GM23338 (cell line): ENCODE measurements at regions not wholly inside any gene's neighbourhood (a gene's known extent, or its start where the extent isn't known, plus 50 kb on each side); places are given as distances from the start of the nearest gene placed in this dataset.

ENCODE experiments used
- ATAC-seq: fragments of 200-7000 bp; cut with Tn5 transposase; 3 replicates; pipeline ENCODE4 v1.9.1; 2020
- DNase-seq: peaks from one replicate; pipeline ENCODE4 v3.0.0-alpha.2; 2015; ENCODE audit warnings: low spot score
- H2AFZ ChIP-seq: fragments of 200-600 bp; sonication (generic); 2 replicates; pipeline ENCODE4 v1.8.0; 2016; ENCODE audit warnings: antibody characterized with exemption, mild to moderate bottlenecking, moderate library complexity
- H3F3A ChIP-seq: fragments of 200-600 bp; sonication (generic); replicated peaks from 2 replicates; pipeline ENCODE4 v1.8.0; 2017; ENCODE audit warnings: antibody characterized with exemption, mixed run types, low read depth
- H3K27ac ChIP-seq: fragments of 200-600 bp; sonication (generic); 2 replicates; pipeline ENCODE4 v1.6.1; 2016; ENCODE audit warnings: low read depth
- H3K27me3 ChIP-seq: fragments of 200-600 bp; sonication (generic); 2 replicates; pipeline ENCODE4 v1.8.0; 2016; ENCODE audit warnings: mild to moderate bottlenecking, mixed run types, moderate library complexity; ENCODE audit not compliant: insufficient read depth
- H3K36me3 ChIP-seq: fragments of 200-600 bp; sonication (generic); 2 replicates; pipeline ENCODE4 v1.8.0; 2016; ENCODE audit warnings: mild to moderate bottlenecking; ENCODE audit not compliant: insufficient read depth
- H3K4me1 ChIP-seq: fragments of 200-600 bp; sonication (generic); 2 replicates; pipeline ENCODE4 v1.8.0; 2016; ENCODE audit warnings: mild to moderate bottlenecking, moderate library complexity; ENCODE audit not compliant: insufficient read depth
- H3K4me2 ChIP-seq: fragments of 200-600 bp; sonication (generic); 2 replicates; pipeline ENCODE4 v1.7.1; 2017; ENCODE audit warnings: mixed run types
- H3K4me3 ChIP-seq: fragments of 200-600 bp; sonication (generic); 2 replicates; pipeline ENCODE4 v1.6.1; 2016; ENCODE audit warnings: mixed run types
- H3K79me2 ChIP-seq: fragments of 200-600 bp; sonication (generic); replicated peaks from 2 replicates; pipeline ENCODE4 v1.8.0; 2017; ENCODE audit warnings: mild to moderate bottlenecking; ENCODE audit not compliant: insufficient read depth
- H3K9me2 ChIP-seq: fragments of 200-600 bp; sonication (generic); 2 replicates; pipeline ENCODE4 v1.8.0; 2017; ENCODE audit not compliant: insufficient read depth
- H4K20me1 ChIP-seq: fragments of 200-600 bp; sonication (generic); replicated peaks from 2 replicates; pipeline ENCODE4 v1.8.0; 2017; ENCODE audit warnings: mild to moderate bottlenecking; ENCODE audit not compliant: insufficient read depth
- H3K27ac Mint-ChIP-seq: 2 replicates; pipeline ENCODE4 v1.8.0; 2020; ENCODE audit warnings: inconsistent platforms, mild to moderate bottlenecking, moderate library complexity, mixed read lengths
- H3K27me3 Mint-ChIP-seq: 3 replicates; pipeline ENCODE4 v1.8.0; 2022; ENCODE audit warnings: low read depth, mild to moderate bottlenecking, moderate library complexity, mixed read lengths, inconsistent platforms; ENCODE audit not compliant: insufficient read depth, poor library complexity
- H3K36me3 Mint-ChIP-seq: 3 replicates; pipeline ENCODE4 v1.8.0; 2021; ENCODE audit warnings: low read depth, mild to moderate bottlenecking, inconsistent platforms, moderate library complexity, mixed read lengths
- H3K4me1 Mint-ChIP-seq: 3 replicates; pipeline ENCODE4 v1.8.0; 2020; ENCODE audit warnings: mild to moderate bottlenecking, inconsistent platforms, mixed read lengths
- H3K4me3 Mint-ChIP-seq: 3 replicates; pipeline ENCODE4 v1.8.0; 2021; ENCODE audit warnings: moderate library complexity, mild to moderate bottlenecking, inconsistent platforms, mixed read lengths
- H3K9me3 Mint-ChIP-seq: 3 replicates; pipeline ENCODE4 v1.8.0; 2020; ENCODE audit warnings: moderate library complexity, mild to moderate bottlenecking, inconsistent platforms, mixed read lengths
- CREB1 ChIP-seq: fragments of 250-450 bp; sonication (Bioruptor Pico); IDR thresholded peaks from 2 replicates; pipeline ENCODE4 v1.5.0; 2020; ENCODE audit warnings: low read depth, mild to moderate bottlenecking, moderate library complexity
- NANOG ChIP-seq: IDR thresholded peaks from 2 replicates; pipeline ENCODE4 v1.6.1; 2016; ENCODE audit warnings: antibody characterized with exemption, borderline replicate concordance
- STAT1 ChIP-seq: IDR thresholded peaks from one replicate; pipeline ENCODE4 v1.6.1; 2016; ENCODE audit warnings: antibody characterized with exemption; ENCODE audit not compliant: unreplicated experiment
- ZNF331 ChIP-seq: fragments of 250-450 bp; sonication (Bioruptor Pico); IDR thresholded peaks from 2 replicates; pipeline ENCODE4 v1.5.0; 2020; ENCODE audit warnings: low read depth, mild to moderate bottlenecking, moderate library complexity
- TF ChIP-seq, protein P1 (sequence below): IDR thresholded peaks from 2 replicates; pipeline ENCODE4 v1.6.1; 2016; ENCODE audit warnings: antibody characterized with exemption
- TF ChIP-seq, protein P2 (sequence below): fragments of 250-450 bp; sonication (Bioruptor Pico); IDR thresholded peaks from 2 replicates; pipeline ENCODE4 v1.5.0; 2020; ENCODE audit warnings: mild to moderate bottlenecking, moderate library complexity

DNA sequence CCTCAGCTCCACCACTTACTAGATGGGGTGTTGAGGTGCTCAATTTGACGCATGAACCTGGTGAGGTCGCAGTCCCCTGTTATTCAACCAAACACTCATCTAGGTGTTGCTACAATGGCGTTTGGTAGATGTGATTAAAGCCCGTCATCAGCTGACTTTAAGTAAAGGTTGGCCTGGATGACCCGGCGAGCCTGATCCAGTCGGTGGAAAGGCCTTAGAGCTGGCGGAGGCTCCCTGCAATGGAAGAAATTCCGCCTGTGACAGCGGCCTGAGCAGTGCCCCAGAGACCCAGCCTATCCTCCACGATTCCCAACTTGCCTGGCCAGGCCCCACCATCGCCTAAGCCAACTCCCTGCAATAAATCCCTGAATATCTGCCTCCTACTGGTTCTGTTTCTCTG, 171.4 kb downstream of the BMP7 start:
- H3K27me3 Mint-ChIP-seq = peaks cover 18% of the 10 kb centered on the region
- Histone ChIP-seq H3K79me2 (no peaks in the 10 kb centered on the region), H3K4me1 (no peaks in the 10 kb centered on the region), H2AFZ (no peak overlapping the region), H4K20me1 (no peaks in the 10 kb centered on the region), H3K4me2 (no peak overlapping the region), H3K4me3 (no peak overlapping the region), H3F3A (no peaks in the 10 kb centered on the region), H3K9me2 (no peaks in the 10 kb centered on the region), H3K27me3 (peaks cover 8% of the 10 kb centered on the region; the same call in 1 of the 2 replicates), H3K27ac (no peak overlapping the region), H3K36me3 (no peaks in the 10 kb centered on the region)
- no peak overlapping the region for H3K27ac Mint-ChIP-seq
- no peaks in the 10 kb centered on the region for H3K36me3 Mint-ChIP-seq
- TF ChIP-seq STAT1 (no peak), CREB1 (CRISPR knock-in tag) (no peak), ZNF331 (CRISPR knock-in tag) (no peak), NANOG (no peak)
- TF ChIP-seq, protein P1, sequence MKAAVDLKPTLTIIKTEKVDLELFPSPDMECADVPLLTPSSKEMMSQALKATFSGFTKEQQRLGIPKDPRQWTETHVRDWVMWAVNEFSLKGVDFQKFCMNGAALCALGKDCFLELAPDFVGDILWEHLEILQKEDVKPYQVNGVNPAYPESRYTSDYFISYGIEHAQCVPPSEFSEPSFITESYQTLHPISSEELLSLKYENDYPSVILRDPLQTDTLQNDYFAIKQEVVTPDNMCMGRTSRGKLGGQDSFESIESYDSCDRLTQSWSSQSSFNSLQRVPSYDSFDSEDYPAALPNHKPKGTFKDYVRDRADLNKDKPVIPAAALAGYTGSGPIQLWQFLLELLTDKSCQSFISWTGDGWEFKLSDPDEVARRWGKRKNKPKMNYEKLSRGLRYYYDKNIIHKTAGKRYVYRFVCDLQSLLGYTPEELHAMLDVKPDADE = no peak
- TF ChIP-seq, protein P2, sequence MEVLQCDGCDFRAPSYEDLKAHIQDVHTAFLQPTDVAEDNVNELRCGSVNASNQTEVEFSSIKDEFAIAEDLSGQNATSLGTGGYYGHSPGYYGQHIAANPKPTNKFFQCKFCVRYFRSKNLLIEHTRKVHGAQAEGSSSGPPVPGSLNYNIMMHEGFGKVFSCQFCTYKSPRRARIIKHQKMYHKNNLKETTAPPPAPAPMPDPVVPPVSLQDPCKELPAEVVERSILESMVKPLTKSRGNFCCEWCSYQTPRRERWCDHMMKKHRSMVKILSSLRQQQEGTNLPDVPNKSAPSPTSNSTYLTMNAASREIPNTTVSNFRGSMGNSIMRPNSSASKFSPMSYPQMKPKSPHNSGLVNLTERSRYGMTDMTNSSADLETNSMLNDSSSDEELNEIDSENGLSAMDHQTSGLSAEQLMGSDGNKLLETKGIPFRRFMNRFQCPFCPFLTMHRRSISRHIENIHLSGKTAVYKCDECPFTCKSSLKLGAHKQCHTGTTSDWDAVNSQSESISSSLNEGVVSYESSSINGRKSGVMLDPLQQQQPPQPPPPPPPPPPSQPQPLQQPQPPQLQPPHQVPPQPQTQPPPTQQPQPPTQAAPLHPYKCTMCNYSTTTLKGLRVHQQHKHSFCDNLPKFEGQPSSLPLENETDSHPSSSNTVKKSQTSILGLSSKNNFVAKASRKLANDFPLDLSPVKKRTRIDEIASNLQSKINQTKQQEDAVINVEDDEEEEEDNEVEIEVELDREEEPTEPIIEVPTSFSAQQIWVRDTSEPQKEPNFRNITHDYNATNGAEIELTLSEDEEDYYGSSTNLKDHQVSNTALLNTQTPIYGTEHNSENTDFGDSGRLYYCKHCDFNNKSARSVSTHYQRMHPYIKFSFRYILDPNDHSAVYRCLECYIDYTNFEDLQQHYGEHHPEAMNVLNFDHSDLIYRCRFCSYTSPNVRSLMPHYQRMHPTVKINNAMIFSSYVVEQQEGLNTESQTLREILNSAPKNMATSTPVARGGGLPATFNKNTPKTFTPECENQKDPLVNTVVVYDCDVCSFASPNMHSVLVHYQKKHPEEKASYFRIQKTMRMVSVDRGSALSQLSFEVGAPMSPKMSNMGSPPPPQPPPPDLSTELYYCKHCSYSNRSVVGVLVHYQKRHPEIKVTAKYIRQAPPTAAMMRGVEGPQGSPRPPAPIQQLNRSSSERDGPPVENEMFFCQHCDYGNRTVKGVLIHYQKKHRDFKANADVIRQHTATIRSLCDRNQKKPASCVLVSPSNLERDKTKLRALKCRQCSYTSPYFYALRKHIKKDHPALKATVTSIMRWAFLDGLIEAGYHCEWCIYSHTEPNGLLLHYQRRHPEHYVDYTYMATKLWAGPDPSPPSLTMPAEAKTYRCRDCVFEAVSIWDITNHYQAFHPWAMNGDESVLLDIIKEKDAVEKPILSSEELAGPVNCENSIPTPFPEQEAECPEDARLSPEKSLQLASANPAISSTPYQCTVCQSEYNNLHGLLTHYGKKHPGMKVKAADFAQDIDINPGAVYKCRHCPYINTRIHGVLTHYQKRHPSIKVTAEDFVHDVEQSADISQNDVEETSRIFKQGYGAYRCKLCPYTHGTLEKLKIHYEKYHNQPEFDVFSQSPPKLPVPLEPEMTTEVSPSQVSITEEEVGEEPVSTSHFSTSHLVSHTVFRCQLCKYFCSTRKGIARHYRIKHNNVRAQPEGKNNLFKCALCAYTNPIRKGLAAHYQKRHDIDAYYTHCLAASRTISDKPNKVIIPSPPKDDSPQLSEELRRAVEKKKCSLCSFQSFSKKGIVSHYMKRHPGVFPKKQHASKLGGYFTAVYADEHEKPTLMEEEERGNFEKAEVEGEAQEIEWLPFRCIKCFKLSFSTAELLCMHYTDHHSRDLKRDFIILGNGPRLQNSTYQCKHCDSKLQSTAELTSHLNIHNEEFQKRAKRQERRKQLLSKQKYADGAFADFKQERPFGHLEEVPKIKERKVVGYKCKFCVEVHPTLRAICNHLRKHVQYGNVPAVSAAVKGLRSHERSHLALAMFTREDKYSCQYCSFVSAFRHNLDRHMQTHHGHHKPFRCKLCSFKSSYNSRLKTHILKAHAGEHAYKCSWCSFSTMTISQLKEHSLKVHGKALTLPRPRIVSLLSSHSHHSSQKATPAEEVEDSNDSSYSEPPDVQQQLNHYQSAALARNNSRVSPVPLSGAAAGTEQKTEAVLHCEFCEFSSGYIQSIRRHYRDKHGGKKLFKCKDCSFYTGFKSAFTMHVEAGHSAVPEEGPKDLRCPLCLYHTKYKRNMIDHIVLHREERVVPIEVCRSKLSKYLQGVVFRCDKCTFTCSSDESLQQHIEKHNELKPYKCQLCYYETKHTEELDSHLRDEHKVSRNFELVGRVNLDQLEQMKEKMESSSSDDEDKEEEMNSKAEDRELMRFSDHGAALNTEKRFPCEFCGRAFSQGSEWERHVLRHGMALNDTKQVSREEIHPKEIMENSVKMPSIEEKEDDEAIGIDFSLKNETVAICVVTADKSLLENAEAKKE (CRISPR knock-in tag) = no peak
- H3K9me3 Mint-ChIP-seq = no peaks in the 10 kb centered on the region; the same call in 2 of the 3 replicates
- peaks cover 8% of the 10 kb centered on the region; the same call in 2 of the 3 replicates for H3K4me1 Mint-ChIP-seq
- no peak for ATAC-seq
- no peak for DNase-seq
- H3K4me3 Mint-ChIP-seq = no peak overlapping the region
